NCI-H2227 (cell line): ENCODE measurements at regions not wholly inside any gene's neighbourhood (a gene's known extent, or its start where the extent isn't known, plus 50 kb on each side); places are given as distances from the start of the nearest gene placed in this dataset.

Experiments
- DNase-seq: peaks from one replicate; lab custom pipeline; 2025; ENCODE audit not compliant: unreplicated experiment; lab: John Stamatoyannopoulos, UW

DNA sequence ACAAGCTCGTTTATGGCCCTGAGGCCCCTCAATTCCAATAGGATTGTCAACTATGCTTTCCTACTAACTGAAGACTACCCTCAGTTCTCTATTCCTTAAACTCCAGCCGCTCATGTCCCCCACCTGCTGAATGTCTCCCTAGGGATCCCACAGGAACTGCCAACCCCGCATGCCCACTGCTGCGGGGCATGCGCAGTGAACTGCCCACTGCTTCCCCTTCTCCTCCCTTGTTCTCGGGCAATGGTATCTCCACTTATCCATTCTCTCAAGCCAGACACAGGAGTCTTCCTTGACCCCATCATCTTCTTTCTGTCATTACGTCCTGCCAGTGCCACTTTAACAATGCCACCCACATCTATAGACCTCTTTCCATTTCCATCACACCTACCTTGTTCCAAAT is 90.0 kb downstream of the FGF18 start:
- DNase-seq, result no peak

DNA sequence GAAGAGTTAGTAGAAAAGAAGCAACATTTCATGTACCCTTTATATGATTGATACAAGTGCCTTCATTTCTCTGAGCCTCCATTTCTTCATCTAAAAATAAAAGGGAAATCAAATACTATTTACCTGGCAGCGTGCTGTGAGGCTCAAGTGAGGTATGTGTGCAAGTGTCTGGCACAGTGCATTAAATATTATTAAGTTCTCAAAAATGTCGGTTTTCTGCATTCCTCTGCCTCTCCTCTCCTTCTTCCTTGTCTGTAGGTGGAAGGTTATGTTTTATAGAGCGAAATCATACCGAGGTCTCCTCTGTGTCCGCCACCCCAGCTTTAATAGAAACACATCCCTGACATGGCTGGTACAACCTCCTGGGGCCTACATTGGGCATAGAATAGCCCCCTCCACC is 93.0 kb downstream of the FGF18 start:
- no peak for DNase-seq

- DNase-seq, result no peak
These were observed 94.1 kb downstream of the FGF18 start for GRCh38 chr5:171513591-171513990.

- DNase-seq, result no peak
These were observed 99.5 kb downstream of the FGF18 start for GRCh38 chr5:171518916-171519315.

- no peak for DNase-seq
These were observed 101.1 kb downstream of the FGF18 start for GRCh38 chr5:171520300-171521174.

DNA sequence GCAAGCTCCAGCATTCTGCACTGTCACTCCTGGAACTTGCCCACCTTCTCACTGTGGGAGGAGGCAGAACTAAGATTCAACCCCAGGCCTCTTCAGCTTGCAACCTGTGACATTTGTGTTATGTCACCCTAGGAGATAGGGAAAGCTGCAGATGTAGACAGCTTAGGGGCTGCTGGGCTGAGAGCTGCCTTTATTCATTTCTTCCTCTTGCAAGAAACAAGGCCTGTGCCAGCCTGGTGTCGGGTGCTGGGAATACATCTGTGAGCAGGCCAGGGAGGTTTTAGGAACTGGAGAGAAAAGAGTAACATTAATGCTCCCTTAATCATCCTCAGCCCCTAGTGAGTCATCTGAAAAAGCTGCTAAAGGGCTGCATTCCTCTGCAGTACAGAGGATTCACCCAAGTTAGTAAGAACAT is 101.8 kb downstream of the FGF18 start:
- DNase-seq, result no peak

DNA sequence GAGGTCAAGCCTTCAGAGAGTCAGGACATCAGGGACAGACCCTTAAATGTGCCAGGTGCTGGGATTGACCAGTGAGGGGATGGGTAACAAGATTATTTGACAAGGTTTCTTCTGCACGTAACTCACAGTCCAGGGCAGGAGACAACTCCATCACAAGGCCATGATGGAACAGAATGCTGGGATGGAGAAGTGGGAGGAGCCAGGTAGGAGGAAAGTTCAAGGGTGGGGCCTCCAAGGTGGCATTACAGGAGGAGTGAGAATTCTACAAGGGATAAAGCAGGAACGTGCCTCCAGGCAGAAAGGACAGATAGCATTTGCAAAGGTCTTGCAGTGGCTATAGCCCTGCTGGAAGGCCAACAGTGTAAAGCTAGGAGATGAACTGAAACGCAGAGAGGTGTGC is 102.2 kb downstream of the FGF18 start:
- DNase-seq, result no peak

GRCh38 chr5:171523781-171524180 is 104.3 kb downstream of the FGF18 start:
- no peak for DNase-seq

GRCh38 chr5:171524466-171524865 is 105.0 kb downstream of the FGF18 start:
- no peak for DNase-seq

DNA sequence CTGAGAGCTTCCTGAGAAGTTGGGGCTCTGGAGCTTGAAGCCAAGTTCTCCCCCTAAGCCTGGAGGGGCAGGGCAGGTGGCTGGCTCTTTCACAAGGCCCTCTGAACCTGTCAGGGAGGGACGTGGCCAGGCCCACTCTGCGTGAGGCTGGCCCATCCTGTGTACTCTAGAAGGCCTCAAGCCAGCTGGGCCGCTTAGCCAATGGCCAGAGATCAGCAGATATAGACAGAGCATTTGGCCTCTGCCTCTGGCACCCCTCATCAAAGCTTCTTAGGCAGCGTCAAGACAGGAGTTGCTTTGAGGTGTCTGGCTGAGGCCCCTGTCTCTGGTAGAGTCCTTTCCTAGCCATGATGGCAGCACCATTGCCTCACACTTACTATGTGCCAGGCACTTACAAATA is 105.6 kb downstream of the FGF18 start:
- DNase-seq, result no peak

DNA sequence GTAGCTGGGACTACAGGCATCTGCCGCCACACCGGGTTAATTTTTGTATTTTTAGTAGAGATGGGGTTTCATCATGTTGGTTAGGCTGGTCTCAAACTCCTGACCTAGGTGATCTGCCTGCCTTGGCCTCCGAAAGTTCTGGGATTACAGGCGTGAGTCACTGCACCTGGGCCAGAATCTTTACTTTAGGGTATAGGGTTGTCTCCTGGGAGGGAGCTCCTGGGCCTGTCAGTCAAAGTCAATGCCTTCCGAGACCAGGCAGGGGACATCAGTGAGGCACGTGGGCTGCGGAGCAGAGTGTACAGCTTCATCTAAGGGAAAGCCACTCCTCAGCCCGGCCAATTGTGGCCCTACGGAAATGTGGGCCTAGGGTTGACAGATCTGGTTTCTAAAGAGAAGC is 108.6 kb downstream of the FGF18 start:
- no peak for DNase-seq

DNA sequence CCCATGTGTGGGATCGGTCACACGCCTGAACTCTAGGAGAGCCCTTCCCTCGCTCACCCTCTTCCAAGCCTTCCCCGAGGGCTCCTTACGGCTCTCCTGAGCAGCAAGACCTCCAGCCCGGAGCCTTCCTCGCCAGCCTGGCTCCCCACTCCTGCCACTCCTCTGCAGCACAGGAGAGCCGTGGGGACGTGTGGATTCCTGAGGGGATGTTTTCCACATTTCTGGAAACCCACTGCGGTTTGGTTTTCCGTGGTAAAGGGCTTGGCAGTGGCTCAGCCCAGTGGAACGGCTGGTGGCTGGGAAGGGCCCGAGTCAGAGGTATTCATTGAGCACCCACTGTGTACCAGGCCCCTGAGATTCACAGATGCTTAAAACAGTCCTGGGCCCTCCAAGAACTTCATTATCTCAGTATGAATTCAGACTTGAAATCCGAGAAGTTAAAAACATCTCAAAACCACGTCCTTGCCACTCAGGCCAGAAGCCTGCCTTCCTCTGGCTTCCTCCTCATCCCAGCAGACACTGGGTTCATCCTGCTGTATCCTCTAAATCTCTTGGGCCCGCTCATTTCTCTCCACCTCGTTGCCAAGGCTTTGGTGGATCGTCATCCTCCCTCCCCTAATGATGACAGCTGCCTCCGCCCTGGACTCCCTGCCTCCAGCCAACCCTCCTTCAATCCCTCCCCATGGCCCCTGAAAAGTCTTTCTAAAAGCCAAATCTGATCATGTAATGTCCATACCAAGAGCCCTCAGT is 109.6 kb downstream of the FGF18 start:
- DNase-seq, result no peak

DNA sequence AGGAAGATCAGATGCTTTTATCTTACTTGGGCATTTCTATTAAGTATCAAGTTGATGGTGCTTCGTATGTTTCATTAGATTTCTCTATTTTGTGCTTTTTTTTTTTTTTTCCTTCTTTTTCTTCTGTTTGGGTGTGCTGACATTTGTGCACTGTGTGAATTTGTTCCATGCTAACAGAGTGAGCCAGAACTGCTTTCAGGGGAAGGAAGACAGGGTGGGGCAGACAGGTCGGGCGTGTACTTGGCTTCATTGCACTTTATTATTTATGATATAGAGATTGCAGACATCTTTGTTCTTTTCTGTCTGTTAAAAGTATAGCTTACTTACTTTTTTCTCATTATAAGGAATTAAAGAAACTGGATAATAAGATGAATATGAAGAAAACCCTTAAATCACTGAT is 112.2 kb downstream of the FGF18 start:
- DNase-seq, result no peak

DNA sequence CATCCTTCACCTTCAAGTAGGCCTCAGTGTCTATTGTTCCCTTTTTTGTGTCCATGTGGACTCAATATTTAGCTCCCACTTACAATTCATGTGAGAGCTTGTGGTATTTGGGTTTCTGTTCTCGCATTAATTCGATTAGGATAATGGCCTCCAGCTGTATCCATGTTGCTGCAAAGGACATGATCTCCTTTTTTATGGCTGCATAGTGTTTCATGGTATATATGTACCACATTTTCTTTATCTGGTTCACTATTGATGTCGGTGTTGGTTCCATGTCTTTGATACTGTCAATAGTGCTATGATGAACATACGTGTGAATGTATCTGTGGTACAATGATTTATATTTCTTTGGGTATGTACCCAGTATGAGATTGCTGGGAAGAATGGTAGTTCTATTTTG is 113.7 kb downstream of the FGF18 start:
- no peak for DNase-seq

- no peak for DNase-seq
These were observed 114.8 kb downstream of the FGF18 start for GRCh38 chr5:171534043-171534895.

DNA sequence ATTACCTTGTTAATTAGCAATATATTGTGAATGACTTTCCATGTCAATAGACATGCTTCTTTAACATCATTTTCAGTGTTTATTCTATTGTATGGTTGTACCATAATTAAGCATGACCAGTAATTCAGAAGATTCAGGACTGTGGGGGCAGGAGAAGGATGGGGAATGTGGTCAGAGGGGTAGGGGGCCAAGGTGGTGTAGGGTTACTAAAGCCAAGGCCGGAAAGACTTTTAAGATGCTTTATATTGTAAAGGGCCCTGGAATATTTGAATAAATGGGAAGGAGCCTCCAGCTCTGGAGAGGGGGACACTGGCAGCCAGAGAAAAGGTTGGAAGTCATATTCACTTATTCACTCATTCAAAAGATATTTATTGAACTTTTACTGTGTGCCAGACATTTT is 115.7 kb downstream of the FGF18 start:
- no peak for DNase-seq

GRCh38 chr5:171537070-171537849 is 117.8 kb downstream of the FGF18 start:
- no peak for DNase-seq

GRCh38 chr5:171537923-171538537 is 118.6 kb downstream of the FGF18 start:
- DNase-seq, result no peak

- DNase-seq, result no peak
These were observed 119.2 kb downstream of the FGF18 start for GRCh38 chr5:171538681-171539080.

- DNase-seq, result no peak
These were observed 121.4 kb downstream of the FGF18 start for GRCh38 chr5:171540865-171541264.
